ENCODE measurements at regions not wholly inside any gene's neighbourhood (a gene's known extent, or its start where the extent isn't known, plus 50 kb on each side); places are given as distances from the start of the nearest gene placed in this dataset.

GRCh38 chr12:111163422-111163821 lies 205.5 kb downstream of the PHETA1 start:
- H3K27me3 ChIP-seq (replicated peaks), result no peaks in the 10 kb centered on the region

GRCh38 chr12:111161898-111162297 lies 207.0 kb downstream of the PHETA1 start:
- Histone ChIP-seq H3K27me3 (replicated peaks) (no peaks in the 10 kb centered on the region), H3K4me3 (ENCODE audit: low read depth, low read length) (no peak overlapping the region), H3K27ac (no peak overlapping the region), H3K36me3 (replicated peaks) (no peaks in the 10 kb centered on the region)
- DNase-seq, result no peak
- TF ChIP-seq, protein P1, sequence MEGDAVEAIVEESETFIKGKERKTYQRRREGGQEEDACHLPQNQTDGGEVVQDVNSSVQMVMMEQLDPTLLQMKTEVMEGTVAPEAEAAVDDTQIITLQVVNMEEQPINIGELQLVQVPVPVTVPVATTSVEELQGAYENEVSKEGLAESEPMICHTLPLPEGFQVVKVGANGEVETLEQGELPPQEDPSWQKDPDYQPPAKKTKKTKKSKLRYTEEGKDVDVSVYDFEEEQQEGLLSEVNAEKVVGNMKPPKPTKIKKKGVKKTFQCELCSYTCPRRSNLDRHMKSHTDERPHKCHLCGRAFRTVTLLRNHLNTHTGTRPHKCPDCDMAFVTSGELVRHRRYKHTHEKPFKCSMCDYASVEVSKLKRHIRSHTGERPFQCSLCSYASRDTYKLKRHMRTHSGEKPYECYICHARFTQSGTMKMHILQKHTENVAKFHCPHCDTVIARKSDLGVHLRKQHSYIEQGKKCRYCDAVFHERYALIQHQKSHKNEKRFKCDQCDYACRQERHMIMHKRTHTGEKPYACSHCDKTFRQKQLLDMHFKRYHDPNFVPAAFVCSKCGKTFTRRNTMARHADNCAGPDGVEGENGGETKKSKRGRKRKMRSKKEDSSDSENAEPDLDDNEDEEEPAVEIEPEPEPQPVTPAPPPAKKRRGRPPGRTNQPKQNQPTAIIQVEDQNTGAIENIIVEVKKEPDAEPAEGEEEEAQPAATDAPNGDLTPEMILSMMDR (IDR thresholded peaks at IDR 0.05; ENCODE audit: low read depth, low read length, missing control alignments), result no peak
- in situ Hi-C loops (cut with HindIII; ENCODE audit: low pct_ligation_motif_present, low sequenced_read_pairs), result no loop called here

More at GRCh38 chr12:111163422-111163821, 205.5 kb downstream of the PHETA1 start:
- no peaks in the 10 kb centered on the region for H3K36me3 ChIP-seq (replicated peaks)
- in situ Hi-C loops (cut with HindIII; ENCODE audit: low pct_ligation_motif_present, low sequenced_read_pairs), result no loop called here
- H3K27ac ChIP-seq, result no peak overlapping the region
- TF ChIP-seq, protein P1 (IDR thresholded peaks at IDR 0.05; ENCODE audit: low read depth, low read length, missing control alignments), result no peak
- H3K4me3 ChIP-seq (ENCODE audit: low read depth, low read length), result no peak overlapping the region
- no peak for DNase-seq

GRCh38 chr12:111160350-111161241 lies 208.3 kb downstream of the PHETA1 start:
- no peaks in the 10 kb centered on the region for H3K36me3 ChIP-seq (replicated peaks)
- in situ Hi-C loops (cut with HindIII; ENCODE audit: low pct_ligation_motif_present, low sequenced_read_pairs), result no loop called here

DNA sequence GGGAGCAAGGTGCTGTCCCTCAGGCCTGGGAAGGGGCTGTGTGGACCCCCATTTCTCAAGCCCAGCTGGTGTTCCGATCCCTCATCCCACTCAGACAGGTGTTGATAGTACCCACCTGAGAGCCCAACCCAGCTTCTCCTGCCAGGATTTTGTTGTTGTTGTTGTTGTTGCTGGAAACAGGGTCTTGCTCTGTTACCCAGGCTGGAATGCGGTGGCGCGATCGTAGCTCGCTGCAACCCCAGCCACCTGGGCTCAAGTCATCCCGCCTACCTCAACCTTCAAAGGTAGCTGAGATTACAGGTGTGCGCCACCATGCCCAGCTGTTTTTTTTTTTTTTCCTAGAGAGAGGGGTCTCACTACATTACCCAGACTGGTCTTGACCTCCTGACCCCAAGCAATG lies 209.9 kb downstream of the PHETA1 start:
- Histone ChIP-seq H3K27me3 (replicated peaks) (no peaks in the 10 kb centered on the region), H3K4me3 (ENCODE audit: low read depth, low read length) (no peak overlapping the region), H3K36me3 (replicated peaks) (no peaks in the 10 kb centered on the region), H3K27ac (no peak overlapping the region)
- in situ Hi-C loops (cut with HindIII; ENCODE audit: low pct_ligation_motif_present, low sequenced_read_pairs), result no loop called here
- DNase-seq, result no peak
- TF ChIP-seq, protein P1 (IDR thresholded peaks at IDR 0.05; ENCODE audit: low read depth, low read length, missing control alignments), result no peak

More at GRCh38 chr12:111160350-111161241, 208.3 kb downstream of the PHETA1 start:
- Histone ChIP-seq H3K27ac (no peak overlapping the region), H3K4me3 (ENCODE audit: low read depth, low read length) (no peak overlapping the region), H3K27me3 (replicated peaks) (no peaks in the 10 kb centered on the region)
- no peak for DNase-seq
- TF ChIP-seq, protein P1 (IDR thresholded peaks at IDR 0.05; ENCODE audit: low read depth, low read length, missing control alignments), result no peak

DNA sequence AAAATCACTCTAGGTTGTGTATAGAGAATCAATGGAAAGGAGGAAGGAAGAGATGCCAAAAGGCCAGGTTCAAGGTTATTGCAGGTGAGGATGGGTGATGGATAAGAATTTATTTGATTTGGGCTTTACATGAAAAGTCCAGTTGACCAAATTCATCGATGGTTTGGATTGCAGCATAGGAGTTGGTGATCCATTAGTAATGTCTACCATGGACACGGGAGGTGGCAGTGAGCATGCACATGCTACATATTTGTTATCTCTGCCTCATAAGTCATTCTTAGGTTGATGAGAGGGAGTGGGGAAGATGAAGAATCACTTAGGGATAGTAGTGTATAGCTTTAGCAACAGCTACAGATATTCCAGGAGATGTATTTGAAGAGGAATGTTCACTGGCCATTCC lies 211.4 kb downstream of the PHETA1 start:
- Histone ChIP-seq H3K27me3 (replicated peaks) (no peaks in the 10 kb centered on the region), H3K36me3 (replicated peaks) (no peaks in the 10 kb centered on the region), H3K27ac (no peak overlapping the region), H3K4me3 (ENCODE audit: low read depth, low read length) (no peak overlapping the region)
- in situ Hi-C loops (cut with HindIII; ENCODE audit: low pct_ligation_motif_present, low sequenced_read_pairs), result no loop called here
- no peak for DNase-seq
- TF ChIP-seq, protein P1 (IDR thresholded peaks at IDR 0.05; ENCODE audit: low read depth, low read length, missing control alignments), result no peak

All from brain microvascular endothelial cell (primary cell).